HL-60 (cell line): ENCODE measurements at regions not wholly inside any gene's neighbourhood (a gene's known extent, or its start where the extent isn't known, plus 50 kb on each side); places are given as distances from the start of the nearest gene placed in this dataset.

Experiments
- GABPA ChIP-seq: IDR thresholded peaks from 2 replicates; pipeline ENCODE4 v1.6.1; 2012; ENCODE audit warnings: low read depth
- TF ChIP-seq, protein P1 (sequence below): IDR thresholded peaks from one replicate; pipeline ENCODE4 v1.5.1; 2011; ENCODE audit warnings: low read length, control low read depth, inconsistent platforms; ENCODE audit not compliant: insufficient read depth

DNA sequence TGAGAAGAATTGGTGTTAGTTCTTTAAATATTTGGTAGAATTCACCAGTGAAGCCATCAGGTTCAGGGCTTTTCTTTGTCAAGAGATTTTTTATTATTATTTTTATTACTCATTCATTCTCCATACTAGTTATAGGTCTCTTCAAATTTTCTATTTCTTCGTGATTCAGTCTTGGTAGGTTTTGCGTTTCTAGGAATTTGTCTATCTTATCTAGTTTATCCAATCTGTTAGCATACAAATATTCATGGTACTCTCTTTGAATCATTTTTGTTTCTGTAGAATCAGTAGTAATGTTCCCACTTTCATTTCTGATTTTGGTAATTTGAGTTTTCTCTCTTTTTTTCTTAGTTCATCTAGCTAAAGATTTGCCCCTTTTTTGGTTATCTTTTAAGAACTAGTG lies 52.3 kb upstream of the PRDM1 start:
- TF ChIP-seq GABPA: no peak
- TF ChIP-seq, protein P1, sequence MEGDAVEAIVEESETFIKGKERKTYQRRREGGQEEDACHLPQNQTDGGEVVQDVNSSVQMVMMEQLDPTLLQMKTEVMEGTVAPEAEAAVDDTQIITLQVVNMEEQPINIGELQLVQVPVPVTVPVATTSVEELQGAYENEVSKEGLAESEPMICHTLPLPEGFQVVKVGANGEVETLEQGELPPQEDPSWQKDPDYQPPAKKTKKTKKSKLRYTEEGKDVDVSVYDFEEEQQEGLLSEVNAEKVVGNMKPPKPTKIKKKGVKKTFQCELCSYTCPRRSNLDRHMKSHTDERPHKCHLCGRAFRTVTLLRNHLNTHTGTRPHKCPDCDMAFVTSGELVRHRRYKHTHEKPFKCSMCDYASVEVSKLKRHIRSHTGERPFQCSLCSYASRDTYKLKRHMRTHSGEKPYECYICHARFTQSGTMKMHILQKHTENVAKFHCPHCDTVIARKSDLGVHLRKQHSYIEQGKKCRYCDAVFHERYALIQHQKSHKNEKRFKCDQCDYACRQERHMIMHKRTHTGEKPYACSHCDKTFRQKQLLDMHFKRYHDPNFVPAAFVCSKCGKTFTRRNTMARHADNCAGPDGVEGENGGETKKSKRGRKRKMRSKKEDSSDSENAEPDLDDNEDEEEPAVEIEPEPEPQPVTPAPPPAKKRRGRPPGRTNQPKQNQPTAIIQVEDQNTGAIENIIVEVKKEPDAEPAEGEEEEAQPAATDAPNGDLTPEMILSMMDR: no peak
